Body of pancreas (tissue), 4 donors: ENCODE measurements at regions not wholly inside any gene's neighbourhood (a gene's known extent, or its start where the extent isn't known, plus 50 kb on each side); places are given as distances from the start of the nearest gene placed in this dataset.

Experiments used
- ATAC-seq: fragments of 150-250 bp; one replicate; pipeline ENCODE4 v1.9.1; 2016
- DNase-seq, 4 donors: peaks; one replicate each; pipeline ENCODE4 v3.0.0-alpha.2; 2019
- H3K27ac ChIP-seq, 4 donors: fragments of 200-600 bp; sonication (generic); 1 replicate in 3 of 4; 2 replicates in 1 of 4; pipeline versions ENCODE4 v1.5.1 to v1.6.1; 2016 to 2019; ENCODE audit warnings: mild to moderate bottlenecking in 1 of 4, mixed read lengths in 1 of 4, moderate library complexity in 1 of 4
- H3K27me3 ChIP-seq, 2 donors: fragments of 200-600 bp; sonication (generic); one replicate each; pipeline ENCODE4 v1.6.0; 2016; ENCODE audit warnings: mild to moderate bottlenecking in 1 of 2
- H3K36me3 ChIP-seq, 2 donors: fragments of 200-600 bp; sonication (generic); replicated peaks in 1 of 2; 2 replicates each; pipeline ENCODE4 v1.5.1; 2016; ENCODE audit warnings: low read depth in 2 of 2; ENCODE audit not compliant: insufficient read depth in 1 of 2
- H3K4me1 ChIP-seq: fragments of 200-600 bp; sonication (generic); one replicate; pipeline ENCODE4 v1.6.0; 2016
- H3K4me3 ChIP-seq, 2 donors: fragments of 200-600 bp; sonication (generic); 1 replicate in 1 of 2; 2 replicates in 1 of 2; pipeline ENCODE4 v1.5.1; 2016 to 2019
- H3K9me3 ChIP-seq, 3 donors: fragments of 200-600 bp; sonication (generic); 1 replicate in 2 of 3; 2 replicates in 1 of 3; pipeline ENCODE4 v1.5.1; 2016
- CTCF ChIP-seq, 7 experiments: fragments of 450-650 bp in 4 of 7; fragments of 200-600 bp in 3 of 7; sonication (generic) in 3 of 7; IDR thresholded peaks; one replicate each; pipeline ENCODE4 v1.5.1; 2016 to 2019; ENCODE audit warnings: antibody characterized with exemption in 7 of 7
- POLR2A ChIP-seq, 3 donors: fragments of 450-650 bp; IDR thresholded peaks; one replicate each; pipeline ENCODE4 v1.6.1; 2016; ENCODE audit warnings: antibody characterized with exemption in 3 of 3, mild to moderate bottlenecking in 2 of 3
- WGBS, 2 donors: methylation state at CpG; one replicate each; pipeline ENCODE4 v1.1.5; 2017; 5-methylcytosine and 5-hydroxymethylcytosine counted together
- intact Hi-C: fragments of 100-400 bp; cut with DNase I; formaldehyde crosslinking; loops from one replicate; pipeline ENCODE4 v1.15.1; 2023

GRCh38 chr1:195200772-195201171 is 1407.5 kb downstream of the KCNT2 start:
- intact Hi-C loops = no loop called here
- ATAC-seq (no peak), DNase-seq (no peak)
- Histone ChIP-seq H3K4me3 (no peak overlapping the region), H3K4me1 (no peaks in the 10 kb centered on the region), H3K9me3 (no peaks in the 10 kb centered on the region), H3K27ac (no peak overlapping the region), H3K27me3 (no peaks in the 10 kb centered on the region), H3K36me3 (no peaks in the 10 kb centered on the region)
- 80 to 86% methylated on average over 1 of the region's 1 CpG for WGBS, 2 donors
- TF ChIP-seq POLR2A (IDR thresholded peaks at IDR 0.05) (no peak), CTCF (IDR thresholded peaks at IDR 0.05) (no peak)

- Histone ChIP-seq H3K36me3 (no peaks in the 10 kb centered on the region), H3K27ac (no peak overlapping the region), H3K9me3 (no peaks in the 10 kb centered on the region), H3K4me3 (no peak overlapping the region), H3K4me1 (no peaks in the 10 kb centered on the region), H3K27me3 (no peaks in the 10 kb centered on the region)
- intact Hi-C loops = no loop called here
- WGBS, 2 donors = 54 to 66% methylated on average over 1 of the region's 1 CpG
- TF ChIP-seq CTCF (IDR thresholded peaks at IDR 0.05) = no peak
- TF ChIP-seq POLR2A (IDR thresholded peaks at IDR 0.05) = no peak
- ATAC-seq (no peak), DNase-seq (no peak)
Measured at GRCh38 chr1:195197116-195197515, 1411.1 kb downstream of the KCNT2 start.

- intact Hi-C loops = no loop called here
- no peak for TF ChIP-seq POLR2A (IDR thresholded peaks at IDR 0.05)
- no peak for TF ChIP-seq CTCF (IDR thresholded peaks at IDR 0.05)
- ATAC-seq = no peak
- Histone ChIP-seq H3K27me3 (no peaks in the 10 kb centered on the region), H3K4me1 (no peaks in the 10 kb centered on the region), H3K9me3 (no peaks in the 10 kb centered on the region), H3K36me3 (no peaks in the 10 kb centered on the region), H3K27ac (no peak overlapping the region), H3K4me3 (no peak overlapping the region)
- no peak for DNase-seq
- whole genome bisulfite sequencing, 2 donors = 50 to 54% methylated on average over 8 of the region's 8 CpGs
Measured at GRCh38 chr1:195195423-195196057, 1412.7 kb downstream of the KCNT2 start.

GRCh38 chr1:195193134-195193533 is 1415.1 kb downstream of the KCNT2 start:
- no peak for ATAC-seq
- no peak for TF ChIP-seq CTCF (IDR thresholded peaks at IDR 0.05)
- no peak for TF ChIP-seq POLR2A (IDR thresholded peaks at IDR 0.05)
- intact Hi-C loops = no loop called here
- Histone ChIP-seq H3K36me3 (no peaks in the 10 kb centered on the region), H3K4me3 (no peak overlapping the region), H3K4me1 (no peaks in the 10 kb centered on the region), H3K9me3 (no peaks in the 10 kb centered on the region), H3K27me3 (no peaks in the 10 kb centered on the region), H3K27ac (no peak overlapping the region)
- WGBS, 2 donors = 47 to 50% methylated on average over 3 of the region's 3 CpGs
- DNase-seq = no peak

GRCh38 chr1:195188821-195189220 is 1419.4 kb downstream of the KCNT2 start:
- no peaks in the 10 kb centered on the region for H3K36me3 ChIP-seq
- 26 to 35% methylated on average over 3 of the region's 3 CpGs for WGBS, 2 donors
- no peak for ATAC-seq
- H3K27ac ChIP-seq = no peak overlapping the region
- no peaks in the 10 kb centered on the region for H3K9me3 ChIP-seq
- no peak for DNase-seq
- H3K4me3 ChIP-seq = no peak overlapping the region
- no peaks in the 10 kb centered on the region for H3K4me1 ChIP-seq
- intact Hi-C loops = no loop called here
- TF ChIP-seq POLR2A (IDR thresholded peaks at IDR 0.05) (no peak), CTCF (IDR thresholded peaks at IDR 0.05) (no peak)
- no peaks in the 10 kb centered on the region for H3K27me3 ChIP-seq
